H9 (cell line): ENCODE measurements at regions not wholly inside any gene's neighbourhood (a gene's known extent, or its start where the extent isn't known, plus 50 kb on each side); places are given as distances from the start of the nearest gene placed in this dataset.
A peak's percentile ranks its signal among the peaks of the same experiment; 100 is the strongest.

Experiments
- DNase-seq: peaks from one replicate; pipeline ENCODE4 v3.0.0-alpha.2; 2017
- H2AFZ ChIP-seq: one replicate; pipeline ENCODE4 v1.6.1; 2013; ENCODE audit warnings: mild to moderate bottlenecking, low read length, control low read depth, moderate library complexity
- H2AK5ac ChIP-seq: 2 replicates; pipeline ENCODE4 v1.6.1; 2013; ENCODE audit warnings: low read length, control low read depth, mixed read lengths; ENCODE audit not compliant: insufficient read length
- H2BK120ac ChIP-seq: one replicate; pipeline ENCODE4 v1.6.1; 2013; ENCODE audit warnings: low read depth, mild to moderate bottlenecking, low read length, control low read depth, inconsistent platforms; ENCODE audit not compliant: poor library complexity, severe bottlenecking
- H2BK12ac ChIP-seq: 2 replicates; pipeline ENCODE4 v1.6.1; 2013; ENCODE audit warnings: low read length, control low read depth, mixed read lengths, low read depth; ENCODE audit not compliant: insufficient read length
- H2BK15ac ChIP-seq: 2 replicates; pipeline ENCODE4 v1.6.1; 2013; ENCODE audit warnings: low read depth, low read length, control low read depth
- H2BK20ac ChIP-seq: one replicate; pipeline ENCODE4 v1.6.1; 2013; ENCODE audit warnings: low read depth, mild to moderate bottlenecking, low read length, control low read depth, inconsistent platforms; ENCODE audit not compliant: poor library complexity, severe bottlenecking
- H2BK5ac ChIP-seq: 2 replicates; pipeline ENCODE4 v1.6.1; 2013; ENCODE audit warnings: low read length, control low read depth, mixed read lengths; ENCODE audit not compliant: insufficient read length
- H3K14ac ChIP-seq: 2 replicates; pipeline ENCODE4 v1.6.1; 2013; ENCODE audit warnings: low read length, control low read depth; ENCODE audit not compliant: insufficient read depth
- H3K18ac ChIP-seq: 2 replicates; pipeline ENCODE4 v1.6.1; 2013; ENCODE audit warnings: low read depth, mild to moderate bottlenecking, mixed read lengths, low read length, control low read depth; ENCODE audit not compliant: insufficient read length
- H3K23ac ChIP-seq: 2 replicates; pipeline ENCODE4 v1.6.1; 2013; ENCODE audit warnings: low read length, control low read depth, mixed read lengths, low read depth; ENCODE audit not compliant: insufficient read length
- H3K23me2 ChIP-seq: 2 replicates; pipeline ENCODE4 v1.6.1; 2013; ENCODE audit warnings: low read depth, mild to moderate bottlenecking, mixed read lengths, low read length, control low read depth; ENCODE audit not compliant: insufficient read length, poor library complexity, severe bottlenecking
- H3K27ac ChIP-seq: 2 replicates; pipeline ENCODE4 v1.5.1; 2013; ENCODE audit warnings: low read length, control low read depth, mixed read lengths, low read depth; ENCODE audit not compliant: insufficient read length
- H3K27me3 ChIP-seq: 2 replicates; pipeline ENCODE4 v1.6.1; 2013; ENCODE audit warnings: low read length, control low read depth, inconsistent platforms; ENCODE audit not compliant: insufficient read depth
- H3K4ac ChIP-seq: 2 replicates; pipeline ENCODE4 v1.6.1; 2013; ENCODE audit warnings: low read depth, mild to moderate bottlenecking, control low read depth, inconsistent platforms, low read length, moderate library complexity
- H3K4me1 ChIP-seq: 2 replicates; pipeline ENCODE4 v1.6.1; 2013; ENCODE audit warnings: low read length, control low read depth, inconsistent platforms; ENCODE audit not compliant: insufficient read depth
- H3K4me2 ChIP-seq: 2 replicates; pipeline ENCODE4 v1.6.1; 2013; ENCODE audit warnings: low read length, control low read depth, mixed read lengths; ENCODE audit not compliant: insufficient read length, insufficient read depth
- H3K56ac ChIP-seq: 2 replicates; pipeline ENCODE4 v1.6.1; 2013; ENCODE audit warnings: low read depth, mild to moderate bottlenecking, mixed read lengths, low read length, control low read depth; ENCODE audit not compliant: insufficient read length
- H3K79me1 ChIP-seq: 2 replicates; pipeline ENCODE4 v1.6.1; 2013; ENCODE audit warnings: low read depth, mild to moderate bottlenecking, moderate library complexity, low read length, control low read depth, inconsistent platforms; ENCODE audit not compliant: insufficient read depth, poor library complexity, severe bottlenecking
- H3K79me2 ChIP-seq: 2 replicates; pipeline ENCODE4 v1.6.1; 2013; ENCODE audit warnings: low read length, control low read depth, inconsistent platforms; ENCODE audit not compliant: insufficient read depth
- H3K9ac ChIP-seq: 2 replicates; pipeline ENCODE4 v1.6.1; 2013; ENCODE audit warnings: low read length, control low read depth, mixed read lengths; ENCODE audit not compliant: insufficient read length; ENCODE audit errors: extremely low read depth
- H3K9me3 ChIP-seq: one replicate; pipeline ENCODE4 v1.6.1; 2013; ENCODE audit warnings: low read depth, low read length, inconsistent platforms; ENCODE audit not compliant: control insufficient read depth
- H3T11ph ChIP-seq: one replicate; pipeline ENCODE4 v1.6.1; 2013; ENCODE audit warnings: mild to moderate bottlenecking, low read length, control low read depth, inconsistent platforms
- H4K20me1 ChIP-seq: one replicate; pipeline ENCODE4 v1.6.1; 2013; ENCODE audit not compliant: control insufficient read depth, insufficient read length, insufficient read depth
- H4K5ac ChIP-seq: 2 replicates; pipeline ENCODE4 v1.6.1; 2013; ENCODE audit warnings: low read depth, mild to moderate bottlenecking, mixed read lengths, low read length, control low read depth; ENCODE audit not compliant: insufficient read length
- H4K8ac ChIP-seq: replicated peaks from 2 replicates; pipeline ENCODE4 v1.6.1; 2013; ENCODE audit warnings: low read length, control low read depth, mixed read lengths, low read depth; ENCODE audit not compliant: insufficient read length
- H4K91ac ChIP-seq: 2 replicates; pipeline ENCODE4 v1.6.1; 2013; ENCODE audit warnings: low read depth, mild to moderate bottlenecking, moderate library complexity, mixed read lengths, low read length, control low read depth; ENCODE audit not compliant: insufficient read length
- H3K27ac Mint-ChIP-seq, 3 experiments: 2 replicates in 2 of 3; 3 replicates in 1 of 3; pipeline ENCODE4 v1.8.0; 2020 to 2021; ENCODE audit warnings: mixed read lengths in 3 of 3, mild to moderate bottlenecking in 1 of 3, moderate library complexity in 1 of 3
- H3K27me3 Mint-ChIP-seq: 2 replicates; pipeline ENCODE4 v1.8.0; 2021; ENCODE audit warnings: low read depth, mild to moderate bottlenecking, moderate library complexity, mixed read lengths
- H3K36me3 Mint-ChIP-seq, 3 experiments: 2 replicates in 2 of 3; 3 replicates in 1 of 3; pipeline ENCODE4 v1.8.0; 2020 to 2021; ENCODE audit warnings: low read depth in 3 of 3, mixed read lengths in 3 of 3; ENCODE audit not compliant: insufficient read depth in 1 of 3
- H3K4me1 Mint-ChIP-seq, 2 experiments: 2 replicates each; pipeline ENCODE4 v1.8.0; 2020; ENCODE audit warnings: mixed read lengths in 2 of 2
- H3K4me3 Mint-ChIP-seq, 2 experiments: 2 replicates in 1 of 2; 3 replicates in 1 of 2; pipeline ENCODE4 v1.8.0; 2020 to 2021; ENCODE audit warnings: mild to moderate bottlenecking in 2 of 2, mixed read lengths in 2 of 2, moderate library complexity in 1 of 2
- H3K9me3 Mint-ChIP-seq, 2 experiments: 2 replicates in 1 of 2; 3 replicates in 1 of 2; pipeline ENCODE4 v1.8.0; 2020; ENCODE audit warnings: mild to moderate bottlenecking in 2 of 2, mixed read lengths in 2 of 2, moderate library complexity in 1 of 2
- CTCF ChIP-seq: fragments of 200-600 bp; sonication (generic); conservative IDR thresholded peaks from 3 replicates; pipeline ENCODE4 v1.8.0; 2021; ENCODE audit warnings: antibody characterized with exemption, mild to moderate bottlenecking
- WGBS: extraction: QIAGEN DNeasy Blood & Tissue Kit; methylation state at CpG from one replicate; pipeline ENCODE4 v1.1.7; 2013; ENCODE audit warnings: missing lambda C conversion rate, low lambda C conversion rate, mixed read lengths; ENCODE audit not compliant: insufficient read length; ENCODE audit errors: extremely low coverage; 5-methylcytosine and 5-hydroxymethylcytosine counted together

DNA sequence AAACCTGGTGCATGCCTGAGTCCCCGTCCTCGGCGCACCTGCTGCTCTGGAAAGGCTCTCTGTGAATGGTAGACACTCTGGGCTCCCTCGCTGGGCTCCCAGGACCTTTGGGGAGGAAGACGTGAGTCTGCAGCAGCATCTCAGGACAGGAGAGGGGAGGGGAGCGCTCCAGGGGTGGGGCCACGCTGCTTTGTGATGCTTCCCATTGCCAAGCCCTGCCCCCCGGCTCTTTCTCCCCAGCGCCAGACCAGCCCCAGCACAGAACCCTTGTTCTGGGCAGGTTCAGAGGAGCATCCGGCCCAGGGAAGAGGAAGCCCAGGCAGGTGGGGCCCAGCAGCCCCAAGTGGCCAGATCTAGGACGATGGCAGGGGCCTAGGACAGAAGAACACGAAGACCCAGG, 111.2 kb downstream of the BRD1 start:
- no peak overlapping the region for H2BK12ac ChIP-seq
- Mint-ChIP-seq H3K9me3 (peaks cover 0 to 7% of the 10 kb centered on the region in 2 experiments; a peak in 2 of 5 replicates), H3K36me3 (peaks cover 0 to 4% (median 0%) of the 10 kb centered on the region in 3 experiments; a peak in 2 of 7 replicates), H3K4me3 (peak overlapping the region in 1 of 2 experiments; percentile 66; a peak in 2 of 5 replicates), H3K27me3 (peaks cover 71% of the 10 kb centered on the region), H3K27ac (peak overlapping the region in 1 of 3 experiments; percentile 90; a peak in 2 of 7 replicates), H3K4me1 (peaks cover 27 to 36% of the 10 kb centered on the region in 2 experiments)
- H3K4me1 ChIP-seq = no peaks in the 10 kb centered on the region
- H3K4ac ChIP-seq = no peak overlapping the region
- no peak overlapping the region for H3K18ac ChIP-seq
- no peak overlapping the region for H3K56ac ChIP-seq
- DNase-seq = no peak
- H3K27ac ChIP-seq = no peak overlapping the region
- H3T11ph ChIP-seq = no peak overlapping the region
- TF ChIP-seq CTCF = no peak
- H3K79me1 ChIP-seq = no peaks in the 10 kb centered on the region
- no peak overlapping the region for H2BK20ac ChIP-seq
- no peak overlapping the region for H2AFZ ChIP-seq
- no peak overlapping the region for H3K9ac ChIP-seq
- no peak overlapping the region for H4K5ac ChIP-seq
- H3K14ac ChIP-seq = no peak overlapping the region
- H2BK120ac ChIP-seq = no peak overlapping the region
- no peak overlapping the region for H2BK15ac ChIP-seq
- H3K27me3 ChIP-seq = no peaks in the 10 kb centered on the region
- no peaks in the 10 kb centered on the region for H3K9me3 ChIP-seq
- H3K23me2 ChIP-seq = no peaks in the 10 kb centered on the region
- no peak overlapping the region for H2BK5ac ChIP-seq
- no peak overlapping the region for H2AK5ac ChIP-seq
- H4K91ac ChIP-seq = no peak overlapping the region
- no peak overlapping the region for H4K8ac ChIP-seq
- H4K20me1 ChIP-seq = no peaks in the 10 kb centered on the region
- no peak overlapping the region for H3K4me2 ChIP-seq
- H3K23ac ChIP-seq = no peak overlapping the region
- H3K79me2 ChIP-seq = no peaks in the 10 kb centered on the region
- no CpG with 5 or more reads among the region's 12 CpGs for WGBS
